Peyer's patch (tissue), 4 donors: ENCODE measurements at regions not wholly inside any gene's neighbourhood (a gene's known extent, or its start where the extent isn't known, plus 50 kb on each side); places are given as distances from the start of the nearest gene placed in this dataset.

Experiments
- DNase-seq, 3 donors: peaks; one replicate each; pipeline ENCODE4 v3.0.0-alpha.2; 2017 to 2019
- H3K27ac ChIP-seq, 4 donors: fragments of 200-600 bp; sonication (generic); one replicate each; pipeline ENCODE4 v1.5.1; 2016 to 2019
- H3K27me3 ChIP-seq, 2 donors: fragments of 200-600 bp; sonication (generic); one replicate each; pipeline ENCODE4 v1.5.1; 2019
- H3K36me3 ChIP-seq, 3 donors: fragments of 200-600 bp; sonication (generic); one replicate each; pipeline ENCODE4 v1.5.1; 2016 to 2019
- H3K4me1 ChIP-seq, 4 donors: fragments of 200-600 bp; sonication (generic); one replicate each; pipeline ENCODE4 v1.5.1; 2016 to 2019
- H3K4me3 ChIP-seq, 4 donors: fragments of 200-600 bp; sonication (generic); 1 replicate in 3 of 4; 2 replicates in 1 of 4; pipeline ENCODE4 v1.5.1; 2016 to 2019; ENCODE audit warnings: mild to moderate bottlenecking in 1 of 4
- H3K9me3 ChIP-seq, 4 donors: fragments of 200-600 bp; sonication (generic); one replicate each; pipeline ENCODE4 v1.5.1; 2016 to 2019; ENCODE audit warnings: mild to moderate bottlenecking in 1 of 4
- CTCF ChIP-seq, 6 experiments: fragments of 450-650 bp in 4 of 6; fragments of 200-600 bp in 2 of 6; sonication (generic) in 1 of 6; IDR thresholded peaks; one replicate each; pipeline ENCODE4 v1.5.1; 2017 to 2019; ENCODE audit warnings: antibody characterized with exemption in 6 of 6, mild to moderate bottlenecking in 3 of 6, moderate library complexity in 1 of 6
- POLR2A ChIP-seq, 2 donors: fragments of 450-650 bp; IDR thresholded peaks; one replicate each; pipeline ENCODE4 v1.5.1; 2017; ENCODE audit warnings: antibody characterized with exemption in 2 of 2, mild to moderate bottlenecking in 2 of 2, moderate library complexity in 2 of 2

DNA sequence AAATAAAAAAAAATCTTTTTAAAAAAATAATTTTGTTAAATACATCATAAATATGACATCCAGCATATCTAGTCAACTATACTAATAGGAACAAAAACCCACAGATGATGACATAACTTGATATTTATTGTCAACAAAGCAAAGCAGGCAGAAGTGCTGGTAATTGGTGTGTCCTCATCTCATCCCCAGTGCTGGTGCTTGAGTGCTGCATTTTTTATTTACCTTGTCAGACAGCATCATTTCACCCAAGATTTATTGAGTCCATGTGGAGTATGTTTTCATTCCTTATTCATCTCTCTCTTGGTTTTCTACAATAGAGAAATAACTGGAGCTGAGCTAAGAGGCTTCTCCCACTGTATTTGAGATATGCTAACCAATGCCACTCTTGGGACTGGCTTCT, 191.6 kb upstream of the SLC14A2 start:
- TF ChIP-seq POLR2A (IDR thresholded peaks at IDR 0.05), result no peak
- H3K27me3 ChIP-seq, result no peaks in the 10 kb centered on the region
- no peak overlapping the region for H3K4me3 ChIP-seq
- DNase-seq, result no peak
- H3K27ac ChIP-seq, result no peak overlapping the region
- no peaks in the 10 kb centered on the region for H3K4me1 ChIP-seq
- H3K9me3 ChIP-seq, result no peaks in the 10 kb centered on the region
- H3K36me3 ChIP-seq, result no peaks in the 10 kb centered on the region

- Histone ChIP-seq H3K4me1 (no peaks in the 10 kb centered on the region), H3K27ac (no peak overlapping the region), H3K9me3 (no peaks in the 10 kb centered on the region), H3K36me3 (no peaks in the 10 kb centered on the region), H3K27me3 (no peaks in the 10 kb centered on the region), H3K4me3 (no peak overlapping the region)
- no peak for DNase-seq
- TF ChIP-seq POLR2A (IDR thresholded peaks at IDR 0.05) (no peak), CTCF (IDR thresholded peaks at IDR 0.05) (no peak)
Observed at GRCh38 chr18:45430041-45430440, 185.2 kb upstream of the SLC14A2 start.

DNA sequence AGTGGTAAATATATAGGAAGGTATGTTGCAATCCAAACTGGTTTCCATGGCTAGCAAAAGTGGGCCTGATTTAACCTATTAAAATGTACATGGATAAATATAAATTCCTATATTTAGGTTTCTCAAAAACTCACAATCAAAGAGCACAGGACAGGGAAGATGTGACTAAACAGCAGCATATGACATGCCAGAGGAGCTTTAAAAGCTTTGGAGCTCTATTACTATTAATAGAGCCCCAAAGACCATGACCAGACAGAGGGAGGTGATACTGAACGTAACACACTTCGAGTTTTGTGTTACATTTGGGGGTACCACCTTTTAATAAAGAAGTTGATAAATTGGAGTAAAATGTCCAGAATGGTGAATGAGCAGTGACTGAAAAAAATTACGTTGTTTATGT, 179.5 kb upstream of the SLC14A2 start:
- H3K4me1 ChIP-seq, result no peaks in the 10 kb centered on the region
- no peak for DNase-seq
- no peaks in the 10 kb centered on the region for H3K36me3 ChIP-seq
- TF ChIP-seq POLR2A (IDR thresholded peaks at IDR 0.05), result no peak
- TF ChIP-seq CTCF (IDR thresholded peaks at IDR 0.05), result no peak
- H3K9me3 ChIP-seq, result no peaks in the 10 kb centered on the region
- no peak overlapping the region for H3K4me3 ChIP-seq
- no peaks in the 10 kb centered on the region for H3K27me3 ChIP-seq
- H3K27ac ChIP-seq, result no peak overlapping the region

DNA sequence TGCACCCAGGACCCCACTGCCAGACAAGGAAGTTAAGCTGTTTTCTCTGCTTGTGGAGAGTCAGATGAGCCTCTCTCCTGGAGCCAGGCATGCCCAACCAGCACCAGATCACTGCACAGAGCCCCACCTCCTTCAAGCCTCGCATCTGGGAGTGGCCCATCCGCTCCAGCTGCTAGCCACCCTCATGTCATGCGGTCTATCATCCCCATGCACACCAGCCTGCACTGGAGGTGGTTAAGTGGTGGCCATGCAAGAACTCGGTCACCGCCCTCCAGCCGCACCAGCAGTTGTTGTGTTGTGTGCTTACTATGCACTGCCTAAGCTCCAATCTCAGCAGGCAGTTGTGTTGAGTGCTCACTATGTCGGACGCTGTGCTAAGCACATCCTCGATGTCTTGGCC, 177.9 kb upstream of the SLC14A2 start:
- Histone ChIP-seq H3K4me1 (no peaks in the 10 kb centered on the region), H3K27me3 (no peaks in the 10 kb centered on the region), H3K36me3 (no peaks in the 10 kb centered on the region), H3K9me3 (no peaks in the 10 kb centered on the region), H3K4me3 (no peak overlapping the region), H3K27ac (no peak overlapping the region)
- TF ChIP-seq POLR2A (IDR thresholded peaks at IDR 0.05) (no peak), CTCF (IDR thresholded peaks at IDR 0.05) (no peak)
- DNase-seq, result no peak

- no peak overlapping the region for H3K27ac ChIP-seq
- no peaks in the 10 kb centered on the region for H3K27me3 ChIP-seq
- no peaks in the 10 kb centered on the region for H3K36me3 ChIP-seq
- H3K9me3 ChIP-seq, result no peaks in the 10 kb centered on the region
- H3K4me3 ChIP-seq, result no peak overlapping the region
- no peak for TF ChIP-seq POLR2A (IDR thresholded peaks at IDR 0.05)
- no peak for TF ChIP-seq CTCF (IDR thresholded peaks at IDR 0.05)
- H3K4me1 ChIP-seq, result no peaks in the 10 kb centered on the region
- no peak for DNase-seq
Observed at GRCh38 chr18:45439851-45440645, 175.2 kb upstream of the SLC14A2 start.

DNA sequence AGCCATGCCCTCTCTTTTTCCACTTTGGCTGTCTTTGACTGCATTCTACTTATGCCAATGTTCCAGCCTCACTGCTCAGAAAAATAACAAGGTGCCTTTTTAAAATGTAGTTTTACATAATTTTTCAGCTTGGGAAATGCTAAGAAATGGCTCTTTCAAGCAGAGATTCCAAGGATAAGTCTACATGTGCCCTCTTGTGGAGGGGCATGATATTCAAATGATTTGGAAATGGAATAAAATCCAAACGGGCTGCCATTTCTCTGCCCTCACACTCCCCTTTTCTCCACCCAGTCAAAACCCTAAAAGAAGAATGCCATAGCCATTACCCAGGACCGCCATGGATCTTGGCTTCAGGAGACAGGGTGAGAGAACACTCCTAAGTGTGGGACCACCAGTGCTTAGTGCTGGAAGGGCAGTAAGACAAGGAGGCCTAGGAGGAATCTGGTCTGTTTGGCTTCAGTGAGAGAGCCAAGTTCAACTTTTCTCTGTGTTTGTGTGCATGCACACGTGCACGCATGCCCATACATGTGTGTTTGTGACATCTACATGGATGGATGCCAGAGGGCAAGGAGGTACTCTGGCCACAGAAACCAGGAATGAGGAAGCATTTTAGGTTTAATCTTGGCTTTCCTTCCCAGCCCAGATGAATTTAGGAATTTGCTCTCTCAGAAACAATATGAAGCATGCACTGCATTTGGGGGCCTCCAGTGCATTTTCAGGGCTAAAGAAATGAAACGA, 174.0 kb upstream of the SLC14A2 start:
- H3K27ac ChIP-seq, result no peak overlapping the region
- TF ChIP-seq CTCF (IDR thresholded peaks at IDR 0.05) (peak in 4 of 6 experiments; percentile 20 to 41 (median 34)), POLR2A (IDR thresholded peaks at IDR 0.05) (no peak)
- DNase-seq, result no peak

More for the DNA sequence above, 174.0 kb upstream of the SLC14A2 start:
- no peak overlapping the region for H3K4me3 ChIP-seq
- no peaks in the 10 kb centered on the region for H3K9me3 ChIP-seq
- no peaks in the 10 kb centered on the region for H3K27me3 ChIP-seq
- H3K36me3 ChIP-seq, result no peaks in the 10 kb centered on the region
- H3K4me1 ChIP-seq, result no peaks in the 10 kb centered on the region
